Neutrophil (primary cell): ENCODE measurements at regions not wholly inside any gene's neighbourhood (a gene's known extent, or its start where the extent isn't known, plus 50 kb on each side); places are given as distances from the start of the nearest gene placed in this dataset.
"Not testable (repeated sequence)": the region's sequence is repeated elsewhere in the genome, so short reads cannot be mapped to it uniquely, and the experiment has no call there.

Source experiments
- H3K27ac ChIP-seq: fragments of 200-600 bp; sonication (generic); 2 replicates; pipeline ENCODE4 v1.5.1; 2016; ENCODE audit warnings: mild to moderate bottlenecking, moderate library complexity
- H3K27me3 ChIP-seq: fragments of 200-600 bp; sonication (generic); 2 replicates; pipeline ENCODE4 v1.6.0; 2016; ENCODE audit warnings: mild to moderate bottlenecking
- H3K36me3 ChIP-seq: fragments of 200-600 bp; sonication (generic); 2 replicates; pipeline ENCODE4 v1.5.1; 2017
- H3K4me1 ChIP-seq, 2 experiments: fragments of 200-600 bp in 1 of 2; sonication (generic) in 1 of 2; 1 replicate in 1 of 2; 2 replicates in 1 of 2; pipeline versions ENCODE4 v1.5.1 to v1.6.1; 2013 to 2016; ENCODE audit warnings: low read depth in 1 of 2, low read length in 1 of 2, mild to moderate bottlenecking in 1 of 2, moderate library complexity in 1 of 2; ENCODE audit not compliant: control insufficient read depth in 1 of 2, insufficient read depth in 1 of 2
- H3K4me3 ChIP-seq, 2 experiments: fragments of 200-600 bp in 1 of 2; sonication (generic) in 1 of 2; 1 replicate in 1 of 2; 2 replicates in 1 of 2; pipeline ENCODE4 v1.5.1; 2013 to 2016; ENCODE audit warnings: low read depth in 1 of 2, low read length in 1 of 2, mild to moderate bottlenecking in 1 of 2, moderate library complexity in 1 of 2
- H3K9me3 ChIP-seq: fragments of 200-600 bp; sonication (generic); 2 replicates; pipeline ENCODE4 v1.5.1; 2016
- TF ChIP-seq, protein P1 (sequence below): fragments of 200-600 bp; sonication (generic); IDR thresholded peaks from 2 replicates; pipeline ENCODE4 v1.5.1; 2016; ENCODE audit warnings: antibody characterized with exemption

DNA sequence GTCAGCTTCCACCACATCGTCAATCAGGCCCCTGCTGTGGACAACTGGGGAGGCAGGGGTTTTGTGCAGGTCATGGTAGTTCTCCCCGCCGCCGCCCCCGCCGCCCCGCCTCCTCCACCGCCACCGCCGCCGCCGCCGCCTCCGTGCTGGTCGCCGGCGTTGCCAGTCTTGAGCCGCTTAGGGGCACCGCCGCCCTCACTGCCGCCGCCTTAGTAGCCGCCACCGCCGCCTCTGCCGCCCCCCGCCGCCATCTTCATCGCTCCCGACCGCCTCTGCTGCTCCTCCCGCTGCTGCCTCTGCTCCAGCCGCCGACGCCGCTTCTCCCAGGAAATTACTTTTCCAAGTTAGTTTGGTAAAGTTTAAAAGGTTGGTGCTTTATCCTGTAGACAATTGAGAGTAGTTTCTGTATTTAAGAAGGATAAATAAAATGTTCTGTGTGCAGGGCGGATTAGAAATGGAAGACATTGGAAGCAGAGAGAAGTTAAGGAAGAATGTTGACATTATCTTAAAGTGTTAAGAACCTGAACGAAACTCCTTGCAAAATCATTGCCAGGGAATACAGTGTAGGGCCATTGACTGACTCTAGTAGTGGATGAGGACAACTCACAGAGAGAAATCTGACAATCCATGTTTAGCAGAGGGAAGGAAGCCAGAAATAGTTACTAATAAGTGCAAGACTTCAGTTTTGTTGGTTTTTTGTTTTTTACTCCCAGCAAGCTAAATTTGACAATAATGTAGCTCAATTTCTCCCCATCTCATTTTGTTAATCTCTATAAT is 53.0 kb upstream of the GOLGA8A start:
- TF ChIP-seq, protein P1, sequence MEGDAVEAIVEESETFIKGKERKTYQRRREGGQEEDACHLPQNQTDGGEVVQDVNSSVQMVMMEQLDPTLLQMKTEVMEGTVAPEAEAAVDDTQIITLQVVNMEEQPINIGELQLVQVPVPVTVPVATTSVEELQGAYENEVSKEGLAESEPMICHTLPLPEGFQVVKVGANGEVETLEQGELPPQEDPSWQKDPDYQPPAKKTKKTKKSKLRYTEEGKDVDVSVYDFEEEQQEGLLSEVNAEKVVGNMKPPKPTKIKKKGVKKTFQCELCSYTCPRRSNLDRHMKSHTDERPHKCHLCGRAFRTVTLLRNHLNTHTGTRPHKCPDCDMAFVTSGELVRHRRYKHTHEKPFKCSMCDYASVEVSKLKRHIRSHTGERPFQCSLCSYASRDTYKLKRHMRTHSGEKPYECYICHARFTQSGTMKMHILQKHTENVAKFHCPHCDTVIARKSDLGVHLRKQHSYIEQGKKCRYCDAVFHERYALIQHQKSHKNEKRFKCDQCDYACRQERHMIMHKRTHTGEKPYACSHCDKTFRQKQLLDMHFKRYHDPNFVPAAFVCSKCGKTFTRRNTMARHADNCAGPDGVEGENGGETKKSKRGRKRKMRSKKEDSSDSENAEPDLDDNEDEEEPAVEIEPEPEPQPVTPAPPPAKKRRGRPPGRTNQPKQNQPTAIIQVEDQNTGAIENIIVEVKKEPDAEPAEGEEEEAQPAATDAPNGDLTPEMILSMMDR, result no peak
- peaks cover 77% of the 10 kb centered on the region for H3K27me3 ChIP-seq
- H3K4me3 ChIP-seq, result no peak overlapping the region
- H3K9me3 ChIP-seq, result no peaks in the 10 kb centered on the region
- no peaks in the 10 kb centered on the region for H3K4me1 ChIP-seq
- H3K27ac ChIP-seq, result no peak overlapping the region
- H3K36me3 ChIP-seq, result no peaks in the 10 kb centered on the region

DNA sequence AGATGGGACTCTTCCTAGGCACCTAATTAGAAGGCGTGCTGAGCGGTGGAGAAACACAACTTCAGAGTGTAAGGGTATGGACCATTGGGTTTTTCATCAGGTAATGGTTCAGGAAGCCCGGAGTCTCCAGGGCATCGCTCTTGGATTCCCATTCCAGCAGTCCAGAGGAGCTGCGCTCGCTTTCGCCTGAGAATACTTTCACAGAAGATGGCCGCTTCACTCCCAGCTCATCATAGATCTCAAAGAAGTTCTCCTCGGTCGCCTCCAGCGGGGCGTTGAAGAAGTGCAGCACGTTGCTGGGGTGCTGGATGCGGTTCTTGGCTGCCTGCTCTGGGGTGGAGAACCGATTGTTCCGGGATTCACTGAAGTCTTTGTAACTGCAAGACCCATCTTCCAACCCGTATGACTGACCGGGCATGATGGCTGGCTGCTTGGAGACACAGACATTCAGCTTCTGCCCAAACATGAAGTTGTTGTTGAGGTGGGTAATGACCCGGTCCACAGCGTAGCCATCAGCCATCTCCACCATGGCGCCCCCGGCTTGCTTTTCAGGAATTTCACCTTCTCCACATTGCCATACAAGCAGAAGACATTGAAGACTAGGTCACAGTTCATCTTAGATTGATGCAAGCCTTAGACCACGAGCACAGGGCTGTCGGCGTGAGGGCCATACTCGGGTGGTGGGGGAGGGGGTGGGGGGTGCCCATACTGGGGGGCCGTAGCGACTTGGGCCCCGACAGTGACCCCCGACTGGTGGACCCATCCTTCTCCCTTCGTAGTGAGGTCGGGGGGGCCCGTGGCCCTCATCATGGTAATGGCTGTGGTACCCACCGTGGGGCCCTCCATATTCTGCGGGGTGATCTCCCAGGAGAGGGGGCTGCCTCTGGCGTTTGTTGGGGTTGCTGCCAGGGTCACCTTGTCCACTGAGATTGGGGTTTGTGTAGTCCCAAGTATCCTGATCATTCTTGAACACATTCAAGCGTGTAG is 51.7 kb upstream of the GOLGA8A start:
- not testable (repeated sequence) for H3K9me3 ChIP-seq, H3K4me1 ChIP-seq, H3K27ac ChIP-seq, H3K4me3 ChIP-seq, H3K36me3 ChIP-seq
- peaks cover 64% of the 10 kb centered on the region for H3K27me3 ChIP-seq
